SK-N-SH (cell line): ENCODE measurements at regions not wholly inside any gene's neighbourhood (a gene's known extent, or its start where the extent isn't known, plus 50 kb on each side); places are given as distances from the start of the nearest gene placed in this dataset.

Experiments used
- CTCF ChIA-PET: fragments of 300-600, 350-600 bp; formaldehyde crosslinking; extraction: SDS; loops from one replicate; lab custom pipeline; 2021; lab: Yijun Ruan, JAX
- POLR2A ChIA-PET: fragments of 350-600 bp; sonication (Branson Sonifier 250); formaldehyde crosslinking; extraction: SDS; loops from one replicate; lab custom pipeline; 2020; ENCODE audit warnings: antibody characterized with exemption, inconsistent platforms; lab: Yijun Ruan, JAX
- DNase-seq: peaks from one replicate; pipeline ENCODE4 v3.0.0; 2012
- H2AFZ ChIP-seq: fragments of 200-600 bp; sonication (generic); 2 replicates; pipeline ENCODE4 v1.8.1; 2016; ENCODE audit warnings: antibody characterized with exemption, mild to moderate bottlenecking, low read depth
- H3F3A ChIP-seq: fragments of 200-600 bp; sonication (generic); replicated peaks from 2 replicates; pipeline ENCODE3; 2016; ENCODE audit warnings: antibody characterized with exemption, mild to moderate bottlenecking; ENCODE audit not compliant: insufficient read depth
- H3K27ac ChIP-seq, 2 experiments: fragments of 200-500 bp in 1 of 2; fragments of 200-600 bp in 1 of 2; sonication (Bioruptor generic) in 1 of 2; sonication (generic), shearing (Covaris generic) in 1 of 2; 2 replicates each; pipeline versions ENCODE4 v1.5.1 to v1.6.1; 2014 to 2016; ENCODE audit warnings: low read depth in 2 of 2, inconsistent platforms in 1 of 2, low read length in 1 of 2, mild to moderate bottlenecking in 1 of 2, mixed read lengths in 1 of 2
- H3K27me3 ChIP-seq: fragments of 200-600 bp; sonication (generic), shearing (Covaris generic); 2 replicates; pipeline ENCODE4 v1.6.1; 2016; ENCODE audit warnings: mixed run types; ENCODE audit not compliant: insufficient read depth
- H3K36me3 ChIP-seq, 2 experiments: fragments of 200-500 bp in 1 of 2; fragments of 200-600 bp in 1 of 2; sonication (Bioruptor generic) in 1 of 2; sonication (generic) in 1 of 2; replicated peaks in 1 of 2; 2 replicates each; pipeline versions ENCODE3 to v1.5.1; 2014 to 2016; ENCODE audit warnings: low read length in 1 of 2, mild to moderate bottlenecking in 1 of 2; ENCODE audit not compliant: insufficient read depth in 2 of 2, control insufficient read depth in 1 of 2
- H3K4me1 ChIP-seq, 2 experiments: fragments of 200-500 bp in 1 of 2; fragments of 200-600 bp in 1 of 2; sonication (Bioruptor generic) in 1 of 2; sonication (generic), shearing (Covaris generic) in 1 of 2; 2 replicates each; pipeline versions ENCODE4 v1.5.1 to v1.6.1; 2014 to 2016; ENCODE audit warnings: low read depth in 1 of 2, low read length in 1 of 2, mixed run types in 1 of 2; ENCODE audit not compliant: insufficient read depth in 2 of 2, control insufficient read depth in 1 of 2
- H3K4me2 ChIP-seq: fragments of 200-600 bp; sonication (generic), shearing (Covaris generic); 2 replicates; pipeline ENCODE4 v1.6.1; 2017; ENCODE audit warnings: mixed run types
- H3K4me3 ChIP-seq, 2 experiments: fragments of 200-500 bp in 1 of 2; fragments of 200-600 bp in 1 of 2; sonication (Bioruptor generic) in 1 of 2; sonication (generic), shearing (Covaris generic) in 1 of 2; 2 replicates each; pipeline versions ENCODE4 v1.5.1 to v1.8.1; 2014 to 2016; ENCODE audit warnings: low read depth in 2 of 2, inconsistent platforms in 1 of 2, low read length in 1 of 2, mild to moderate bottlenecking in 1 of 2, mixed read lengths in 1 of 2, moderate library complexity in 1 of 2
- H3K79me2 ChIP-seq: fragments of 200-600 bp; sonication (generic); 2 replicates; pipeline ENCODE4 v1.8.1; 2017; ENCODE audit warnings: mild to moderate bottlenecking; ENCODE audit not compliant: insufficient read depth
- H3K9ac ChIP-seq: fragments of 200-600 bp; sonication (generic); 2 replicates; pipeline ENCODE4 v1.6.1; 2017; ENCODE audit warnings: mixed run types
- H3K9me2 ChIP-seq: fragments of 200-600 bp; sonication (generic); 2 replicates; pipeline ENCODE4 v1.6.1; 2017; ENCODE audit warnings: mixed run types
- H3K9me3 ChIP-seq: fragments of 200-600 bp; sonication (generic); 2 replicates; pipeline ENCODE4 v1.6.1; 2017; ENCODE audit warnings: mixed run types, mild to moderate bottlenecking, moderate library complexity
- H4K20me1 ChIP-seq: fragments of 200-600 bp; sonication (generic); 2 replicates; pipeline ENCODE4 v1.6.1; 2017; ENCODE audit warnings: mild to moderate bottlenecking, mixed run types; ENCODE audit not compliant: insufficient read depth
- CTCF ChIP-seq: fragments of 200-600 bp; sonication (generic); IDR thresholded peaks from 2 replicates; pipeline ENCODE4 v1.6.1; 2017; ENCODE audit warnings: antibody characterized with exemption, mild to moderate bottlenecking, moderate library complexity
- EZH2phosphoT487 ChIP-seq: fragments of 200-600 bp; sonication (generic); IDR thresholded peaks from 2 replicates; pipeline ENCODE4 v1.6.1; 2017; ENCODE audit warnings: low read depth, mixed run types, mild to moderate bottlenecking, antibody characterized with exemption, moderate library complexity, borderline replicate concordance
- FOSL2 ChIP-seq: IDR thresholded peaks from 2 replicates; pipeline ENCODE4 v1.4.0; 2012; ENCODE audit warnings: low read depth, mild to moderate bottlenecking, moderate library complexity, borderline replicate concordance
- FOXJ3 ChIP-seq: sonication (generic); formaldehyde crosslinking; IDR thresholded peaks from 2 replicates; pipeline ENCODE4 v1.5.1; 2020; ENCODE audit warnings: mild to moderate bottlenecking, missing genetic modification reagents
- FOXM1 ChIP-seq: IDR thresholded peaks from 2 replicates; pipeline ENCODE4 v1.4.0; 2012; ENCODE audit warnings: low read depth, mild to moderate bottlenecking
- GABPA ChIP-seq: IDR thresholded peaks from 2 replicates; pipeline ENCODE4 v1.4.0; 2012; ENCODE audit warnings: low read depth, mild to moderate bottlenecking
- JUND ChIP-seq: IDR thresholded peaks from 2 replicates; pipeline ENCODE4 v1.4.0; 2012
- NFIC ChIP-seq: IDR thresholded peaks from 2 replicates; pipeline ENCODE4 v1.4.0; 2012; ENCODE audit warnings: borderline replicate concordance
- RCOR1 ChIP-seq: fragments of 150-350 bp; IDR thresholded peaks from 2 replicates; pipeline ENCODE4 v1.6.1; 2017; ENCODE audit warnings: antibody characterized with exemption, low read length
- REST ChIP-seq: IDR thresholded peaks from 2 replicates; pipeline ENCODE4 v1.6.1; 2012; ENCODE audit warnings: mild to moderate bottlenecking, low read depth, low read length, moderate library complexity
- RFX5 ChIP-seq: IDR thresholded peaks from 2 replicates; pipeline ENCODE4 v1.6.1; 2012; ENCODE audit warnings: mild to moderate bottlenecking, improper control_type of control experiment, low read length
- TEAD4 ChIP-seq: IDR thresholded peaks from 2 replicates; pipeline ENCODE4 v1.4.0; 2012; ENCODE audit warnings: mild to moderate bottlenecking, borderline replicate concordance; ENCODE audit not compliant: insufficient read depth
- ZBTB33 ChIP-seq: IDR thresholded peaks from 2 replicates; pipeline ENCODE4 v1.4.0; 2012; ENCODE audit warnings: low read depth, borderline replicate concordance
- WGBS: methylation state at CpG from one replicate; pipeline ENCODE4 v1.1.6; 2017; ENCODE audit warnings: low lambda C conversion rate; 5-methylcytosine and 5-hydroxymethylcytosine counted together

GRCh38 chr4:83846193-83846830, 310.4 kb downstream of the GPAT3 start:
- 34% methylated on average over 3 of the region's 3 CpGs for WGBS

GRCh38 chr4:83839615-83840014, 303.7 kb downstream of the GPAT3 start:
- no peak overlapping the region for H3K9ac ChIP-seq
- ChIA-PET POLR2A (no interaction called here), CTCF (interaction anchor here (1.0 kb wide), 2 partner anchors 9 to 46 kb away, joined by 3 read pairs; no protein-coding TSS in a partner anchor)
- H3K27me3 ChIP-seq = no peaks in the 10 kb centered on the region; the same call in 1 of the 2 replicates
- no peaks in the 10 kb centered on the region for H3K36me3 ChIP-seq
- no peaks in the 10 kb centered on the region for H3F3A ChIP-seq
- WGBS = 8% methylated on average over 2 of the region's 2 CpGs
- H3K4me1 ChIP-seq = no peaks in the 10 kb centered on the region
- no peaks in the 10 kb centered on the region for H3K79me2 ChIP-seq
- no peaks in the 10 kb centered on the region for H3K9me3 ChIP-seq
- TF ChIP-seq GABPA (no peak), ZBTB33 (no peak), REST (no peak), EZH2phosphoT487 (no peak), JUND (no peak), RCOR1 (no peak)
- no peak overlapping the region for H2AFZ ChIP-seq
- H3K9me2 ChIP-seq = no peaks in the 10 kb centered on the region
- no peak overlapping the region for H3K4me3 ChIP-seq
- DNase-seq = no peak
- H4K20me1 ChIP-seq = no peaks in the 10 kb centered on the region
- H3K27ac ChIP-seq = no peak overlapping the region
- H3K4me2 ChIP-seq = no peak overlapping the region

More at GRCh38 chr4:83846193-83846830, 310.4 kb downstream of the GPAT3 start:
- Histone ChIP-seq H3K27ac (no peak overlapping the region), H3K9ac (no peak overlapping the region), H3K4me3 (no peak overlapping the region), H3K27me3 (no peaks in the 10 kb centered on the region; the same call in 1 of the 2 replicates), H3K79me2 (no peaks in the 10 kb centered on the region), H3K9me2 (no peaks in the 10 kb centered on the region), H3F3A (peaks cover 4% of the 10 kb centered on the region), H4K20me1 (no peaks in the 10 kb centered on the region), H3K4me2 (no peak overlapping the region), H2AFZ (no peak overlapping the region), H3K9me3 (no peaks in the 10 kb centered on the region), H3K4me1 (peaks cover 0 to 5% of the 10 kb centered on the region in 2 experiments; a peak in 2 of 4 replicates), H3K36me3 (no peaks in the 10 kb centered on the region)
- ChIA-PET POLR2A (no interaction called here), CTCF (no interaction called here)
- DNase-seq = no peak
- no peak for TF ChIP-seq FOXM1
- TF ChIP-seq NFIC = no peak
- TF ChIP-seq RFX5 = no peak
- TF ChIP-seq CTCF = no peak
- TF ChIP-seq ZBTB33 = no peak
- no peak for TF ChIP-seq FOXJ3 (CRISPR knock-in tag)
- no peak for TF ChIP-seq FOSL2
- TF ChIP-seq EZH2phosphoT487 = no peak
- no peak for TF ChIP-seq TEAD4
